Daoy (cell line): ENCODE measurements at regions not wholly inside any gene's neighbourhood (a gene's known extent, or its start where the extent isn't known, plus 50 kb on each side); places are given as distances from the start of the nearest gene placed in this dataset.
A peak's percentile ranks its signal among the peaks of the same experiment; 100 is the strongest.
"Not testable (repeated sequence)": the region's sequence is repeated elsewhere in the genome, so short reads cannot be mapped to it uniquely, and the experiment has no call there.

Experiments
- DNase-seq: peaks from one replicate; pipeline ENCODE4 v3.0.0-alpha.2; 2015; ENCODE audit warnings: low read depth

DNA sequence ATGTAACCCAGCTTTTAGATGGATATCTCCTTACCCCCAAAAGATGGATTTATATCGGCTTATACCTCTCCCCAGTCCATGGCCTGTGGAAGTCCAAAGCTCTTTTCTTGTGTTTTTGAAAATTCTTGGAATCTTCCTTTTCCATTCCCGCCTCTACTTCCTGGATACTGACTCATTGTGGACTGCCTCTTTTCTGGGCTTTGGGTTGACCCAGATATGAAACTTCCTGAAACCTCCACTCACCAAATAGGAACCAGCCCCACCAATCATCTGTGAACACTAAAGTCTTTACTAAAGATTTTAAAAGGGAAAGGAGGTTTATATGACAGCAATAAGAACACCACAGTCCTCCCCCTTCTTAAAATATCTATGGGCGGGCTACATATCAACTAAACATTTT is 163.4 kb upstream of the SYN3 start:
- peak; percentile 56 for DNase-seq

DNA sequence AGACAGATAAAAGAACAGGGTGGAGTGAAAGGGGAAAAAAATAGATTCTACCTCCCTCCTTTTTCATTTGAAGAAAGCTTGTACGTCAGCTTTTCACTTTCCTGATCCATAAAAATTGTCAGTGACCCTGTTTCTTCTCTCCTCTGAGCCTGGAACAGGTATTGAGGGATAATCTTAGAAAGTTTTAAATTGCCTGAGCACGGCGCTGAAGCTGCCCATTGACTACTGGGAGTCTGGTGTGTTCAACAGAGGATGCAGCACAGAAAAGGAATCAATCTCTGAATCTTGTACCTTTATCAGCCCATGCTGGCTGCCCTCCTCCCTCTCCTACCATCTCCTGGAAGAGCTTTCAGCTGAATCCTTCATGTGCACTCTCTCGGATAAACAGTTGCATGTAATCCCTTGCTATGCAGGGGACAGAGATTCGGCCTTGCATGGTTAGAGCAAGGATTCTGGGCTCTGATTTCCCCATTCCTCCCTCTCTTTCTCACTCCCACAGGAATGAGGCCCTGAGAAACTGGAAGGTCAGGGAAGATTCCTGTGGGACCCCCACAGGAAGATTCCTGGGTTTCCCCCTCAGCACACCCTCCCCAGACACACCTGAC is 162.4 kb upstream of the SYN3 start:
- DNase-seq: peak; percentile 25

DNA sequence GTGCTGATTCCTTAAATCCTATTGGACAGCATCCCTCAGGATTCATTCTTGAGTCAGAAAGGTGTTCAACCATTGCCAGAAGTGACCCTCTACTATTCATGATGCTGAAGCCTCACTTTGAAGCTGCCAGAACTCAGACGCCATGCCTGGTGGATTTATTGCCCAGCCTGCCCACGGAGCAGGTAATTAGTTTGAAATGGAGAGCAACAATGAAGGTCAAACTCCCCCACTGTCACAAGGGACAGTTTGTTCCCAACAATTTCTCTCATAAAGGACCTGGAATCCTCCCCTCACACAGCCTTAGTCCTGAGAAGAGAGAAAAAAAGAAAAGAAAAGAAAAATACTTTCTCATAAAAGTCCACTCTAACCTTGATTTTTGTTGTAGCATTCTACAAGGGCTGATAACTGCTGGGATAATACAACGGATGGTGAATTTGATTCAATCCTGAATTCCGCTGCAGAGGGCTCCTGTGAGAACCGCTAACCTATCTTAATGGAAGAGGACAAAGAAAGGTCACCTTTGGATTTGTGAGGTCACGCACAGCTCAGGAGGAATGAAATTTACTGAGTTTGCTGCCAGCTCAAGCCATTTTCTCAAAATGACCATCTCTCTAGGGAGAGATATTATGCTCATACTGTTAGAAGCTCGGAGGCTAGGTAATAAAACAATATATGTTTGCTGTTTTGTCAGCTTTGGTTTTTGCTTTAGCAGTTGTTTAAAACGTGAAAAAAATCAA is 161.6 kb upstream of the SYN3 start:
- no peak for DNase-seq

DNA sequence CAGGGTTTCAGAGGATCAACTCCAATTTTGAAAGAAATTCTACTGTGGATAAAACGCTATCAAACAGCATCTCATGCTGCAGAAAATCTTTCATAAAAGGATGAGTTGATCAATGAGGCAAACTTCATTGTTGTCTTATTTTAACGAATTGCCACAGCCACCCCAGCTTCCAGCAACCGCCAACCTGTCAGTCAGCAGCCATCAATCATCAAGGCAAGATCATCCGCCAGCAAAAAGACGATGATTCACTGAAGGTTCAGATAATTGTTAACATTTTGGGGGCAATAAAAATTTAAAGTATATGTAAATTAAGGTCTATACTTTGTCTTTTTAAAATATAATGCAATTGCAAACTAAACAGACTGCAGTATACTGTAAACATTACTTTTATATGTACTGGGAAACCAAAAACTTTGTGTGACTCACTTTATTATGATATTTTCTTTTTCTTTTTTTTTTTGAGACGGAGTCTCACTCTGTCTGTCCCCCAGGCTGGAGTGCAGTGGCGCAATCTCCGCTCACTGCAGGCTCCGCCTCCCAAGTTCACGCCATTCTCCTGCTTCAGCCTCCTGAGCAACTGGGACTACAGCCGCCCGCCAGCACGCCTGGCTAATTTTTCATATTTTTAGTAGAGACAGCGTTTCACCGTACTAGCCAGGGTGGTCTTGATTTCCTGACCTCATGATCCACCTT is 155.3 kb upstream of the SYN3 start:
- DNase-seq: peak; percentile 15

DNA sequence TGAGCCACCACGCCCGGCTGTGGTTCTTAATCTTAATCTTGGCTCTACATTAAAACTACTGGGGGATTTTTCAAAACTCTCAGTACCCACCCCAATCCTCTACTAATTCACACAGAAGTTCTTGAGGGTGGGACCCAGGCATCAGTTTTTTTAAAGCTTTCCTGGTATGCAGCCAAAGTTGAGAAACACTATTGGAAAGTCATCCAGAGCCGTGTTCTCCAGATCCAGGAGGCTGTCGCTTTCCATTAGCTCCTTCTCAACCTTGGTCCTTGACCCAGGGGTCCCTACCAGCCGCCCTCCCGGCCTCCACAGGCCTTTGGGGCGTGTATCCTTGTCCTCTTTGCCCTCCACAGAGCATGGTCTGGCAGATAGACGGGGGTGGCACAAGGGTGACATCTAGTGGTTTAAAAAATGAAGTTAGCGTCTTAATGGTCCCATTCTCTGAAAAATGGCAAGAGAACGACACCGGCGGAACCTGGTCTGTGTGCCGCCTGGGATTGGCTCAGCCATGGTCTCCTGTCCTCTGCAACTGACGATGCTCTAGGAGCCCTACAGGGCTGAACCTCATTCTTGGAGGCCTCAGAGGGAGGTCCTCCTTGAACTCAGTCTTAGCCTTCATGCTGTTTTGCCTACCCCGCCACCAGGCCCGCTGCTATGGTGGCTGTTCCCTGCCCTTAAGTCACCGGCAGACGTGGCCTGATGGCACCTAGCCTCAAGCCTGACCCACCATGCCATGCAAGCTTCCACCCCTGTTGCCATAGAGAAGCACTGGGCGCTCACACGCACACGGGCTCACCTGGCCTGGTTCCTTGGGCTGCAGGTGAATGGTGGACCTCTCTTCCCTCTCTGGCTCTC is 152.0 kb upstream of the SYN3 start:
- peak; percentile 51 for DNase-seq

DNA sequence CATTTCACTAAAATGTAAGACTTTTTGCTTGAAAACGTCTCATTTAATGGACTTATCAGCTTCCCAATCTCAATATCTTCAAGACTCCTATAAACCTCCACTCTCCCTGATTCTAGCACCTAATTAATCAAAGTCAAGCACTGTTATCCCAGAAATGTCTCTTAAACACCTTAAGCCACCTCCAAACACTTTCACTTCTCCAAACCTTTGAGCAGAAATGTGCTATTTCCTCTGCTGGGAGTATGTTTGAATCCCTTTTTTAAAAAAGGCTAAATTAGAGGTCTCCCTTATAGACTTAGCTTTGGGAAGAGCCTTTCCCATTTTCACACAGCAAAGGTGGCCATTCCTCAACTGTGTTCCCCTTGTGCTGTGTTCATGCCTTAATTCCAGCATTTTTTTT is 146.2 kb upstream of the SYN3 start:
- no peak for DNase-seq

DNA sequence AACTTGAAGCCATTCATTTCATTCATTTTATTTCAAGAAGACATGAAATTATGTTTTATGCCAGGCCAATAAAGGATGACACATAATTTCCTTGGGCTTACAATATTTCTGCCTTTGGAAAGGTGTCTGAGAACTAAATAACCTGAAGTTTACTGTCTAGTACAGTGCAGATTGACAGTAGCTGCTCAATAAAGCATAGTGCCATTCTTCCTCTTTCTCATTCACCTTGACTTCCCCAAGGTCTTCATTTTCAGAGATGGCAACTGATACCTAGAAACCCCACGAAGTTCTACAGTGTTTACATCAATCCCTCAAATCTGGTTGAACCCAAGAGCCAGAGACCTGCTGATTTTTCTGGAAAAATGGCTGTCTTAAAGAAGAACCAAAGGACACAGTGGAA is 144.3 kb upstream of the SYN3 start:
- DNase-seq: no peak

DNA sequence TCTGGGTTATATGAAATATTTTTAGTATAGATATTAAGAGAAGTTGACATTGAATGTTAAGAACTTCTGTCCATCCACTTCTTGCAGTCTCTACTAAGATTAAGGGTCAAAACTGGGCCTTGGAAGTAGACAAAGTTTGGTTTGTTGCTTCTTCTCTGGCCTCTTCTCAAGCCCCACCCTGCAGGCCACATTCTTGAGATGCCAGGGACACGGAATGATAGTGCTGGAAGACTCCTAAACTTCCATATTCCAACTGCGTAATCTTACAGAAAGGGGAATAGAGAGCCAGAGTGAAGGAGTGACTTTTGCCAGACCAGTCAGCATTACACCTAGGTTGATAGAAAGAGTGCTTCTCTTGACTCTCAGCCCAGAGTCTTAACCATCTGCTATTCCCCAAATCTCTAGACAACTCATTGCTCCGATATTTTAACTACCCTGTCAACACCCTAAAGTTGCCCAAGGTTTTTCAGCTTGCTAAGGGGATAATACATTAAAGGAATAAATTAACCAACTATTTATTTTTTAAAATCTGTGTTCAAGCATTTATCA is 136.4 kb upstream of the SYN3 start:
- DNase-seq: no peak

DNA sequence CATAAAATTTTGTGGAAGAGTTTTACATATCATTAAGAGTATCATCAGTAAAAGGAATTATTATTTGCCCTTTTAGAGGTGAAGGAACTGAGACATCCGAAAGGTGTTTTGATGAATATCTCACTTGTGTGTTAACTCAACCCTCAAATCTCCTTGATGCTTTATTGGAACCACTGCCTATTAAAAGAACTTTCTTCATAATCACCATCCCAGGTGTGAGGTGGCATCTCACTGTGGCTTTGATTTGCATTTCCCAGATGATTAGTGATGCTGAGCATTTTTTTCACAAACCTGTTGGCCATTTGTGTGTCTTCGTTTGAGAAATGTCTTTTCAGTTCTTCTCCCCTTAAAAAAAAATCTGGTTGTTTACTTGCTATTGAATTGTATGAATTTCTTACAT is 134.0 kb upstream of the SYN3 start:
- no peak for DNase-seq

DNA sequence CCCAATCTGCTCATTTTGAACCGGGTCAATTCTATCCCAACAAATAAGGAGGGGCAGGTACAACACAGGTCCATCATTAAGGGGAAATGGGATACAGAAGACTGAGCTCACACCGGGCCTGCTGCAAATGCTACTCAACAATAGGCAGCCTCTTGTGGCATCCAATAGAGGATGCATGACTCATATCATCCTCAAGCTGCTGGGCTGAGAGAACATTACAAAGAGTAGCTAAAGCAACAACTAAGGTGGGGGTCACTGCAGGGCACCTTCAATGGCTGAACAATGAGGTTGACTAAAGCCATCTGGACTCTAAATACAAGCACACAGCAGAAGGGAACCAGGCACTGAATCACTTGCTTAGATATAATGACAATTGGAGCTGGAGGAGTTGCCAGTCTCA is 130.1 kb upstream of the SYN3 start:
- DNase-seq: peak; percentile 60

DNA sequence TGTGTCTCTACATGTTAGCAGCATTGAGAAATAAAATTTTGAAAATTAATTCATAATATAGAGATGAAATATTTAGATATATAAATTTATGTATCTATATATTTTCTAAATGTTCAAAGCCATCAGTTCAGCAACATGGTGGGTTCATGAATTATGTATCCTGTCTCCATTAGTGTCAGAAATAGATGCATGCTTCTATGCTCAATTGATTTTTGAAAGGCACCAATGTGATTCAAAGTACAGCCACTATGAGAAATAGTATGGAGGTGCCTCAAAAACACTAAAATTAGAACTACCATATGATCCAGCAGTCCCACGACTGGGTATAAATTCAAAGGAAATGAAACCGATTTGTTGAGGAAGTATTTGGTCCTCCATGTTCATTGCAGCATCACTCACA is 128.6 kb upstream of the SYN3 start:
- no peak for DNase-seq

DNA sequence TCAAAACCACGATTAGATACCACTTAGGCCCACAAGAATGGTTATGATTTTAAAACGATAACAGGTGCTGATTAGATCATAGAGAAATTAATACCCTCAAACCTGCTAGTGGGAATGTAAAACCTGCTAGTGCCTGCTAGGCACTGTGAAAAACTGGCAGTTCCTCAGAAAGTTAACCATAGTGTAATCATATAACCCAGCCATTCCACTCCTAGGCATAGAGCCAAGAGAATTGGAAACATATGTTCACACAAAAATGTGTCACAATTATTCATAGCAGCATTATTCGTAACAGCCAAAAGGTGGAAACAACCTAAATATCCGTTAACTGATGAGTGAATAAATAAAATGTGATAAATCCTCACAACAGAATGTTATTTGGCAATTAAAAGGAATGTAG is 122.2 kb upstream of the SYN3 start:
- no peak for DNase-seq

DNA sequence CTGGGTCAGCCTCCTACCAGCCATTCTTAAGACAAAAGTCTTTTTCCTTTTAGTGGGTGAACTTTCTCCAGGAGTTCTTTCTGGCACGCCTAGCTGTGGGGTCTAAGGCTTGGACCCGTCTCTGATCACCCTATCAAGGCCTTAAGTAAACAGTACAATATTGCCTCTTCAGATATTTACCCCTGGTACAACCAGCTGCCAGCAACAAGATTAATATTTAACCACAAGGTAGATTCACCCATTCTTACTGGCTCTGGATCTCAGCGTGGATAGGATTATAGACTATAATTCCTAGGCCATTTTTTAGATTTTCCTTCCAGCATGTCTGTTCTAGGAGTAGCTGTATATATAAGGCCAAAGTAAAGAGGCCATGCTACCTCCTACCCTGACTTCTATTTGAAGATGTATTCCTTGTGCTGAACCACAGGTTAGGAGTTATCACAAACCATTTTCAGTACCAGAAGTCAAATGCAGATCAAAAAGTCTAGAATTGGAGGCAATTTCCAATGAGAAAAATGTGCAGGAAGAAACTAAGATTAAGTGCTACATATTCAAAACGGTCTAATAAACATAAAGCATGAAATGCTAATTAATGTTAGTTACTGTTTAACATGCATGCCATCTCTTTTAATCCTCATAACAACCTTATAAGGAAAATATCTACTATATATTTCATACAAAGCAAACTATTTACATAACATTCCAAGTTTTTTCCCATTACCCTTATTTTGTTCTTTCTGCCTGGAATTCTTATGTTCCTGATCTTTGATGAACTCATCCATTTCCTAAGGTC is 110.0 kb upstream of the SYN3 start:
- DNase-seq: no peak

DNA sequence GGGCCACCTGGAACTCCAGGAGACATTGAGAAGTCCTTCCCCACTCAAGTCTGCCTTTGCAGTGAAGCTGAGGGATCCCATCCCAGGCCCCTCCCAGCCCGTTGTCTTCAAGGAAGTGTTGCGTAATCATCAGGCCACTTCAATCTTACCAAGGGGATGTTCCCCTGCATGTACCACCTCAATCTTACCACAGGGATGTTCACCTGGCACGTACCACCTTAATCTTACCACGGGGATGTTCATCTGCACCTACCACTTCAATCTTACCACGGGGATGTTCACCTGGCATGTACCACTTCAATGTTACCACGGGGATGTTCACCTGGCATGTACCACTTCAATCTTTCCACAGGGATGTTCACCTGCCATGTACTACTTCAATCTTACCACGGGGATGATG is 108.0 kb upstream of the SYN3 start:
- DNase-seq: no peak

DNA sequence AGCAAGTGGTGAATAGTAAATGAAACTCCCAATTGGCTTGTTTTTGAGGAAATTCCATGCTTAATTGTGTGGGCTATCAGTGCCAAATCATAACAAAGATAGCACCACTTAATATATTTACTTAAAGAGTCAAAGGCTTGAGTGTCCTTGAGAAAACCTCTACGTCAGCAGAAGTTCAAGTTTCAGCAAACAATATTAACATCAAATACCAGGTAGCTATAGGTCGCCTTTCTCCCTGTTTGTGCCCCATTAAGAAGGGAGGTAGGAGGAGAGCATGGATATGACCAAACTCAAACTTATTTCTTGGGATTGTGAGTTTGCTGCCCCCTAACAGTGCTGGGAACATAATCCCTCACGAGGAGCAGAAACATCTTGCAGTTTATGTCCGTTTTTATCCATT is 105.6 kb upstream of the SYN3 start:
- DNase-seq: no peak

DNA sequence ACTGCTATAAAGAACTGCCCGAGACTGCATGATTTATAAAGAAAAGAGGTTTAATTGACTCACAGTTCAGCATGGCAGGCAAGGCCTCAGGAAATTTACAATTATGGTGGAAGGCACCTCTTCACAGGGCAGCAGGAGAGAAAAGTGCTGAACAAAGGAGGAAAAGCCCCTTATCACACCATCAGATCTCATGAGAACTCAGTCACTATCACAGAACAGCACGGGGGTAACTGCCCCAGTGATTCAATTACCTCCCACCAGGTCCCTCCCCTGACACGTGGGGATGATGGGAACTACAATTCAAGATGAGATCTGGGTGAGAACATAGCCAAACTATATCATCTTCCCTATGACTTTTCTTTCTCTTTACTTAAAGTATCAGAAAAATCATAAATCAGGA is 104.0 kb upstream of the SYN3 start:
- DNase-seq: no peak

DNA sequence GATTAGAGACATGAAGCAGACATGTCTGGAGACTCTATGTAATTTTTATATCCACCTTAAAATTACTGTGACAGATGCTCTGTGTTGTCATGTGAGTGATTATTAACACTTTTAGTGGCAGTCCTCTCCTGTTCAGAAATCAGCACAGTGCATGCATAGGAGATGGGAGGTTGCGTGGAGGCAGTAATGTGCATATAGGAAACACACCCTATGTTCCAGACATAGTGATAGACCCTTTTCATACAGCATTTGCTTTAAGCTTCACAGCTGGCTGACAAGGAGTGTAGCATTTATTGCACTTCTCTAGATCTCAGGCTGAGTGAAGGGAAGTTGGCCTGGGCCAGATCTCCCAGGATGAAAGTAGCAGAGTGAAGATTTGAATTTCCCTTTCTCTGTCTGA is 102.3 kb upstream of the SYN3 start:
- DNase-seq: no peak

DNA sequence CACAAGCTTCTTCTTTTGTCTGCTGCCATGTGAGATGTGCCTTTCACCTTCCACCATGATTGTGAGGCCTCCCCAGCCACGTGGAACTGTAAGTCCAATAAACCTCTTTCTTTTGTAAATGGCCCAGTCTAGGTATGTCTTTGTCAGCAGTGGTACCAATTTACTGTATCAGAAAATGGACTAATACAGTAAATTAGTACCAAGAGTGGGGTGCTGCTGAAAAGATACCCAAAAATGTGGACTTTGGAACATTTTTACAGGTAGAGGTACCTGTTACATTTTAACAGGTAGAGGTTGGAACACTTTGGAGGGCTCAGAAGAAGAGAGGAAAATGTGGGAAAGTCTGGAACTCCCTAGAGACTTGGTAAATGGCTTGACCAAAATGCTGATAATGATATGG is 96.8 kb upstream of the SYN3 start:
- DNase-seq: not testable (repeated sequence)

DNA sequence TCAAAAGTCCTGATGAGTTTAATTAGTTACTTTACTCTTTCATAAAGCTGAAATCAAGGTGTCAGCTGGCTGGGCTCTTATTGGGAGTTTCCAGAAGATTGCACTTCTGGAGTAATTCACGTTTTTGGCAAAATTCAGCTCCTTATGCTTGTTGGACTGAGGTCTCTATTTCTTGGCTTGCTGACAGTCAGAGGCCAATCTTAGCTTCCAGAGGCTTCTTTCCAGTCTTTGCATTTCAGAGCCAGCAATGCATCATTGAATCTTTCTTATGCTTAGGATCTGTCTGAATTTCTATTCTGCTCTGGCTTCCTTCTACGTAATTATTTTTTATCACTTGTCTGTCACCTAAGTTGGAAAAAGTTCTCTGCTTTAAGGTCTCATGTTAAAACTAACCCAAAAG is 91.4 kb upstream of the SYN3 start:
- DNase-seq: no peak

DNA sequence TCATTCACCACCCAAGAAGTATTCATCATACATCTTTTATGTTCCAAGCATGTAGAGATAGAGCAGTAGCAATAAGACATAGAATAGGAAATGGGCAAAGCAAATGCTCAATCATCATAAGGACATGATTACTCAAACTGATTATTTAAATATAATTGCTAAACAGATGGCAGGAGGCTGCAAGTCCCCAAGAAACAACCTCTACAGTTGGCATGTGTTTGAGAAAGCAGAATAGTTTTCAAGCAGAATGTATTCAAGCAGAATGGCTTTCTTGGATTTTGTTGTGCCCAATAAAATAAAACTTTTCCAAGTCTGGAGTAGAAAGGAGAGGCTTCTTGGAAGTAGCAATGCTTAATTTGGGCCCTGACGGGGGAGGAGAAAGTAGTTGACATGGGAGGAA is 86.5 kb upstream of the SYN3 start:
- no peak for DNase-seq
